ENCODE measurements at regions not wholly inside any gene's neighbourhood (a gene's known extent, or its start where the extent isn't known, plus 50 kb on each side); places are given as distances from the start of the nearest gene placed in this dataset.
A peak's percentile ranks its signal among the peaks of the same experiment; 100 is the strongest.
"Not testable (repeated sequence)": the region's sequence is repeated elsewhere in the genome, so short reads cannot be mapped to it uniquely, and the experiment has no call there.

DNA sequence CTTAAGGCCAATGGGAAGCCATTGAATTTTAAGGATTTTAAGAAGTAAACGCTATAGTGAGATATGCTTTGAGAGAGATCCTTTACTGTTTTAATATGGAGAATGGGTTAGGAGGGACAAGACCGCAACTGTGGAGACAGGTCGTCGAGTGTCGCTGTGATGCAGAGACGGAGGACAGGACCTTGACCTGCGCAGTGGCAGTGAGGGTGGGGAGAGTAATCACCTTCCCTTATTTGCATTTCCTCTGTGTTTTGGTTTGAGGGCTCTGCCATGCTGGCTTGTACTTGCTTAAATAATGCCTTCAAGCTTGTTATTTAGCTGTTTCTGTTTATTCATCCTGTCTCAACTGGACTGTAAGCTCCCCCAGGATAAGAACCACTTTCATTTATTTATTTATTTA, 345.0 kb downstream of the FBXW7 start:
- Histone ChIP-seq H3K9me3 (ENCODE audit: control insufficient read depth in 2 of 2, insufficient read depth in 1 of 2, low read length in 1 of 2) (peaks cover 0 to 4% of the 10 kb centered on the region in 2 donors), H3K4me3 (ENCODE audit: low read length in 2 of 2) (no peak overlapping the region), H3K27ac (ENCODE audit: low read depth in 1 of 2, low read length in 1 of 2) (no peak overlapping the region), H3K36me3 (ENCODE audit: control insufficient read depth in 2 of 2, insufficient read depth in 2 of 2, low read length in 1 of 2) (no peaks in the 10 kb centered on the region), H3K4me1 (ENCODE audit: control insufficient read depth in 2 of 2, insufficient read depth in 2 of 2, low read length in 2 of 2) (peaks cover 24 to 57% of the 10 kb centered on the region in 2 donors), H3K27me3 (ENCODE audit: control insufficient read depth in 2 of 2, insufficient read depth in 1 of 2, low read length in 1 of 2) (no peaks in the 10 kb centered on the region)
- no peak for DNase-seq (ENCODE audit: low read depth in 6 of 9, low spot score in 9 of 9)
- 99% methylated on average over 7 of the region's 7 CpGs for WGBS

DNA sequence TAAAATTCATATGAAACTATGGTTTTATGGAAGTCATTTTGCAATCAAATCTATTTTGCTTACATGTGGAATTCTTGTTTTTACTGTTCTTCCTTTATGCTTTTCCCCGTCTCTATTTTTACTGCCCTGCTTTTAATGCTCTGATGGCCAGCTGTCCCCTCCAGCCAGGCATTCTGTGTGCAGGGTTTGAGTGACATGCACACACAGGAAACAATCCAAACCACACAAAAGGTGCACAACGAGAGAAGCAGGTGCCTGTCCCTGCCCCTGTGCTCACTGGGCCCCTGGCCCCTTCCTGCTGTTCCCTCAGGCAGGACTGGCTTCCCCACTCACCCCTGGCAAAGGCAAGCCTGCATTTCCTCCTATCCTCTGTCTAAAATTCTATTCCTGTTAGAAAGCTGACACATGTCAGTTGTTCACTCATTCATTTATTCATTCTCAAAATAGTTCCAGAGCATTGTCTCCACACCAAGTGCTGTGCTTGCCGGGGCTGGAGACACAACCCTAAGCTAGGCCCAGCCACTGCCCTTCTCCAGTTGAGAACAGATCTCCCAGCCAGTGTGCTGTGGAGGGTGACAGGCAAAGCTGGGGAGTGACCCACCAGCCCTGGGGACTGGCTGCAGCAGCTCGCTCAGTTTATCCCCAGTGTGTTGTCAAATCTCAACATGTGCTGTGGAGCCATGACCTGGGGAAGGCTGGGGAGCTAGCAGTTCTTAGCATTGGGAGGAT, 346.3 kb downstream of the FBXW7 start:
- 40% methylated on average over 4 of the region's 4 CpGs for WGBS
- H3K9me3 ChIP-seq (ENCODE audit: control insufficient read depth in 2 of 2, insufficient read depth in 1 of 2, low read length in 1 of 2): peaks cover 0 to 4% of the 10 kb centered on the region in 2 donors
- peak overlapping the region in 1 of 2 donors; percentile 20 for H3K27ac ChIP-seq (ENCODE audit: low read depth in 1 of 2, low read length in 1 of 2)
- H3K27me3 ChIP-seq (ENCODE audit: control insufficient read depth in 2 of 2, insufficient read depth in 1 of 2, low read length in 1 of 2): no peaks in the 10 kb centered on the region
- peak in 4 of 9 donors; percentile 38 to 70 (median 42) for DNase-seq (ENCODE audit: low read depth in 6 of 9, low spot score in 9 of 9)
- H3K4me1 ChIP-seq (ENCODE audit: control insufficient read depth in 2 of 2, insufficient read depth in 2 of 2, low read length in 2 of 2): peaks cover 32 to 66% of the 10 kb centered on the region in 2 donors
- no peaks in the 10 kb centered on the region for H3K36me3 ChIP-seq (ENCODE audit: control insufficient read depth in 2 of 2, insufficient read depth in 2 of 2, low read length in 1 of 2)
- no peak overlapping the region for H3K4me3 ChIP-seq (ENCODE audit: low read length in 2 of 2)

DNA sequence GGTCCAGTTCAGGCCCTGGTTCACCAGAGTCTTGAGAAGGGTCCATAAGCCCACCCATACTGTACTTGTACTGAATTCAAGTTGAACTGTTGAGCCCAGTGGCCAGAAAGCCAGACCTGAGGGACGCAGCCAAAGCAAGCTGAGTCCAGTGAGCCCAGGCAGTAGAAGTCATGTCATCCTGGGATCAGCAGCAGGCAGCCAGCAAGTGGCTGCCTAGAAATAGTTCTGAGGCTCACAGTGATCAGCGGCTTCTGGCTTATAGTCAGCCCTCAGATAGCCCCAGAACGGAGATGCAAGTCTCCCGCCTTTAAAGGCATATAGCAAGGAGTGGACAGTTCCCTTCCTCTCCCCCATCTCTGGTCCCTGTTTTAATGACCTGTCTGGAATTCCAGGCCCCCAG, 347.1 kb downstream of the FBXW7 start:
- WGBS: 95% methylated on average over 4 of the region's 4 CpGs
- DNase-seq (ENCODE audit: low read depth in 6 of 9, low spot score in 9 of 9): no peak
- H3K27ac ChIP-seq (ENCODE audit: low read depth in 1 of 2, low read length in 1 of 2): peak overlapping the region in 1 of 2 donors; percentile 2
- no peak overlapping the region for H3K4me3 ChIP-seq (ENCODE audit: low read length in 2 of 2)
- H3K4me1 ChIP-seq (ENCODE audit: control insufficient read depth in 2 of 2, insufficient read depth in 2 of 2, low read length in 2 of 2): peaks cover 32 to 69% of the 10 kb centered on the region in 2 donors
- no peaks in the 10 kb centered on the region for H3K27me3 ChIP-seq (ENCODE audit: control insufficient read depth in 2 of 2, insufficient read depth in 1 of 2, low read length in 1 of 2)
- peaks cover 0 to 7% of the 10 kb centered on the region in 2 donors for H3K9me3 ChIP-seq (ENCODE audit: control insufficient read depth in 2 of 2, insufficient read depth in 1 of 2, low read length in 1 of 2)
- no peaks in the 10 kb centered on the region for H3K36me3 ChIP-seq (ENCODE audit: control insufficient read depth in 2 of 2, insufficient read depth in 2 of 2, low read length in 1 of 2)

GRCh38 chr4:152187693-152188092, 348.2 kb downstream of the FBXW7 start:
- Histone ChIP-seq H3K27me3 (ENCODE audit: control insufficient read depth in 2 of 2, insufficient read depth in 1 of 2, low read length in 1 of 2) (no peaks in the 10 kb centered on the region), H3K9me3 (ENCODE audit: control insufficient read depth in 2 of 2, insufficient read depth in 1 of 2, low read length in 1 of 2) (peaks cover 0 to 4% of the 10 kb centered on the region in 2 donors), H3K36me3 (ENCODE audit: control insufficient read depth in 2 of 2, insufficient read depth in 2 of 2, low read length in 1 of 2) (no peaks in the 10 kb centered on the region), H3K4me1 (ENCODE audit: control insufficient read depth in 2 of 2, insufficient read depth in 2 of 2, low read length in 2 of 2) (peaks cover 31 to 77% of the 10 kb centered on the region in 2 donors), H3K27ac (ENCODE audit: low read depth in 1 of 2, low read length in 1 of 2) (no peak overlapping the region), H3K4me3 (ENCODE audit: low read length in 2 of 2) (no peak overlapping the region)
- no peak for DNase-seq (ENCODE audit: low read depth in 6 of 9, low spot score in 9 of 9)
- WGBS: 96% methylated on average over 3 of the region's 3 CpGs

GRCh38 chr4:152185786-152186550, 349.9 kb downstream of the FBXW7 start:
- no peak for DNase-seq (ENCODE audit: low read depth in 6 of 9, low spot score in 9 of 9)
- Histone ChIP-seq H3K9me3 (ENCODE audit: control insufficient read depth in 2 of 2, insufficient read depth in 1 of 2, low read length in 1 of 2) (peaks cover 0 to 4% of the 10 kb centered on the region in 2 donors), H3K4me1 (ENCODE audit: control insufficient read depth in 2 of 2, insufficient read depth in 2 of 2, low read length in 2 of 2) (peaks cover 29 to 65% of the 10 kb centered on the region in 2 donors), H3K27ac (ENCODE audit: low read depth in 1 of 2, low read length in 1 of 2) (no peak overlapping the region), H3K27me3 (ENCODE audit: control insufficient read depth in 2 of 2, insufficient read depth in 1 of 2, low read length in 1 of 2) (no peaks in the 10 kb centered on the region), H3K36me3 (ENCODE audit: control insufficient read depth in 2 of 2, insufficient read depth in 2 of 2, low read length in 1 of 2) (no peaks in the 10 kb centered on the region), H3K4me3 (ENCODE audit: low read length in 2 of 2) (no peak overlapping the region)
- 82% methylated on average over 8 of the region's 8 CpGs for WGBS

GRCh38 chr4:152181150-152181549, 354.7 kb downstream of the FBXW7 start:
- WGBS: 97% methylated on average over 7 of the region's 7 CpGs
- no peak for DNase-seq (ENCODE audit: low read depth in 6 of 9, low spot score in 9 of 9)

GRCh38 chr4:152180369-152180768, 355.5 kb downstream of the FBXW7 start:
- Histone ChIP-seq H3K27me3 (ENCODE audit: control insufficient read depth in 2 of 2, insufficient read depth in 1 of 2, low read length in 1 of 2) (no peaks in the 10 kb centered on the region), H3K4me3 (ENCODE audit: low read length in 2 of 2) (no peak overlapping the region), H3K27ac (ENCODE audit: low read depth in 1 of 2, low read length in 1 of 2) (no peak overlapping the region), H3K4me1 (ENCODE audit: control insufficient read depth in 2 of 2, insufficient read depth in 2 of 2, low read length in 2 of 2) (peaks cover 4 to 31% of the 10 kb centered on the region in 2 donors), H3K36me3 (ENCODE audit: control insufficient read depth in 2 of 2, insufficient read depth in 2 of 2, low read length in 1 of 2) (no peaks in the 10 kb centered on the region), H3K9me3 (ENCODE audit: control insufficient read depth in 2 of 2, insufficient read depth in 1 of 2, low read length in 1 of 2) (peaks cover 0 to 7% of the 10 kb centered on the region in 2 donors)
- WGBS: 95% methylated on average over 2 of the region's 2 CpGs
- DNase-seq (ENCODE audit: low read depth in 6 of 9, low spot score in 9 of 9): no peak

More at GRCh38 chr4:152181150-152181549, 354.7 kb downstream of the FBXW7 start:
- peaks cover 9 to 38% of the 10 kb centered on the region in 2 donors for H3K4me1 ChIP-seq (ENCODE audit: control insufficient read depth in 2 of 2, insufficient read depth in 2 of 2, low read length in 2 of 2)
- no peak overlapping the region for H3K4me3 ChIP-seq (ENCODE audit: low read length in 2 of 2)
- H3K27me3 ChIP-seq (ENCODE audit: control insufficient read depth in 2 of 2, insufficient read depth in 1 of 2, low read length in 1 of 2): no peaks in the 10 kb centered on the region
- no peak overlapping the region for H3K27ac ChIP-seq (ENCODE audit: low read depth in 1 of 2, low read length in 1 of 2)
- no peaks in the 10 kb centered on the region for H3K36me3 ChIP-seq (ENCODE audit: control insufficient read depth in 2 of 2, insufficient read depth in 2 of 2, low read length in 1 of 2)
- peaks cover 0 to 7% of the 10 kb centered on the region in 2 donors for H3K9me3 ChIP-seq (ENCODE audit: control insufficient read depth in 2 of 2, insufficient read depth in 1 of 2, low read length in 1 of 2)

DNA sequence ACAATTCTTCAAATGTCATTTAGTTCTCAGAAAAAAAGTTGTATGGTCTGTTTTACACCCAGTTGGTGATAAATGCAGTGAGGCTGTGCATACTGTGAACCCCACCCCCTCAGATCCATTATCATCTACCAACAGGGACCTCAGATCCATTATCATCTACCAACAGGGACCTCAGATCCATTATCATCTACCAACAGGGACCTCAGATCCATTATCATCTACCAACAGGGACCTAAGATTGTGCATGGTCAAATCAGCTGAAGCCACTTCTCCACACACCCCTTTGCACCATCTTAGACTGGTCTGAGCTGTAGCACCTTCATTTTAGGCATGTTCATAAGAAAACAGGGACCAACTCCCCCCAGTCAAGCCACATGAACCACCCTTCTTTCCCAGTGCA, 358.4 kb downstream of the FBXW7 start:
- not testable (repeated sequence) for H3K27ac ChIP-seq (ENCODE audit: low read depth in 1 of 2, low read length in 1 of 2); H3K27me3 ChIP-seq (ENCODE audit: control insufficient read depth in 2 of 2, insufficient read depth in 1 of 2, low read length in 1 of 2); H3K9me3 ChIP-seq (ENCODE audit: control insufficient read depth in 2 of 2, insufficient read depth in 1 of 2, low read length in 1 of 2); H3K36me3 ChIP-seq (ENCODE audit: control insufficient read depth in 2 of 2, insufficient read depth in 2 of 2, low read length in 1 of 2); H3K4me3 ChIP-seq (ENCODE audit: low read length in 2 of 2); DNase-seq (ENCODE audit: low read depth in 6 of 9, low spot score in 9 of 9)
- H3K4me1 ChIP-seq (ENCODE audit: control insufficient read depth in 2 of 2, insufficient read depth in 2 of 2, low read length in 2 of 2): peaks cover 0 to 15% of the 10 kb centered on the region in 2 donors

DNA sequence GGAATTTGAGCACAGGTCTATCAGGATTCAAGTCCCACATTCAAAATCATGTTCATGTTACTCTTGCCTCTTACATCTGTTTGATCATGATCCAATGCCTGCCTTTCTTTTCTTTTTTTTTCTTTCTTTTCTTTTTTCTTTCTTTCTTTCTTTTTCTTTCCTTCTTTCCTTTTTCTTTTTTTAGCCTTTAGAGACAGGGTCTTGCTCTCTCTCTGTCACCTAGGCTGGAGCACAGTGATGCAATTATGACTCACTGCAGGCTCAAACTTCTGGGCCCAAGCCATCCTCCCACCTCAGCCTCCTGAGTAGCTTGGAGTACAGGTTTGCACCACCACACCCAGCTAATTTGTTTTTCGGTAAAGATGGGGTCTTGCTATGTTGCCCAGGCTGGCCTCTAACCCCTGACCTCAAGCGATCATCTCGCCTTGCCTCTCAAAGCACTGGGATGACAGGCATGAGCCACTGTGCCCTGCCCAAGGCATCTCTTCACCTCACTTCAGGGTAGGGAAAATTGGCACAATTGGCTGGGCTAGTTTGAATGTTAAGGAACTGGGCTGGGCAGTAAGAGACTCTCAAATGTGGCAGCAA, 359.2 kb downstream of the FBXW7 start:
- no peak overlapping the region for H3K27ac ChIP-seq (ENCODE audit: low read depth in 1 of 2, low read length in 1 of 2)
- no peak for DNase-seq (ENCODE audit: low read depth in 6 of 9, low spot score in 9 of 9)
- no peaks in the 10 kb centered on the region for H3K36me3 ChIP-seq (ENCODE audit: control insufficient read depth in 2 of 2, insufficient read depth in 2 of 2, low read length in 1 of 2)
- WGBS: 99% methylated on average over 3 of the region's 3 CpGs
- H3K4me1 ChIP-seq (ENCODE audit: control insufficient read depth in 2 of 2, insufficient read depth in 2 of 2, low read length in 2 of 2): peaks cover 0 to 15% of the 10 kb centered on the region in 2 donors
- no peak overlapping the region for H3K4me3 ChIP-seq (ENCODE audit: low read length in 2 of 2)
- no peaks in the 10 kb centered on the region for H3K27me3 ChIP-seq (ENCODE audit: control insufficient read depth in 2 of 2, insufficient read depth in 1 of 2, low read length in 1 of 2)
- H3K9me3 ChIP-seq (ENCODE audit: control insufficient read depth in 2 of 2, insufficient read depth in 1 of 2, low read length in 1 of 2): peaks cover 0 to 3% of the 10 kb centered on the region in 2 donors

Measured in thymus (tissue), 11 donors.